Vagina (tissue), 2 donors: ENCODE measurements at regions not wholly inside any gene's neighbourhood (a gene's known extent, or its start where the extent isn't known, plus 50 kb on each side); places are given as distances from the start of the nearest gene placed in this dataset.

ENCODE experiments used
- DNase-seq, 2 donors: peaks; one replicate each; pipeline ENCODE4 v3.0.0-alpha.2; 2017; ENCODE audit errors: extremely low spot score in 2 of 2
- H3K27ac ChIP-seq: fragments of 200-600 bp; sonication (generic); one replicate; pipeline ENCODE4 v1.5.1; 2019
- H3K27me3 ChIP-seq: fragments of 200-600 bp; sonication (generic); one replicate; pipeline ENCODE4 v1.5.1; 2019
- H3K36me3 ChIP-seq, 2 donors: fragments of 200-600 bp; sonication (generic); one replicate each; pipeline ENCODE4 v1.5.1; 2017 to 2019
- H3K4me1 ChIP-seq: fragments of 200-600 bp; sonication (generic); one replicate; pipeline ENCODE4 v1.5.1; 2019
- H3K4me3 ChIP-seq, 2 donors: fragments of 200-600 bp; sonication (generic); 1 replicate in 1 of 2; 2 replicates in 1 of 2; pipeline ENCODE4 v1.5.1; 2016 to 2019
- H3K9me3 ChIP-seq: fragments of 200-600 bp; sonication (generic); one replicate; pipeline ENCODE4 v1.5.1; 2019
- POLR2A ChIP-seq, 2 donors: fragments of 450-650 bp; IDR thresholded peaks; one replicate each; pipeline ENCODE4 v1.6.1; 2017; ENCODE audit warnings: antibody characterized with exemption in 2 of 2, mild to moderate bottlenecking in 2 of 2, moderate library complexity in 2 of 2
- POLR2AphosphoS5 ChIP-seq, 2 donors: sonication (generic); formaldehyde crosslinking; IDR thresholded peaks; one replicate each; pipeline ENCODE4 v1.9.0; 2017; ENCODE audit warnings: antibody characterized with exemption in 2 of 2, mild to moderate bottlenecking in 2 of 2, low read depth in 1 of 2; ENCODE audit not compliant: insufficient read depth in 1 of 2
- intact Hi-C: fragments of 100-400 bp; cut with DNase I; formaldehyde crosslinking; loops from one replicate; pipeline ENCODE4 v1.15.1; 2023
- TF ChIP-seq, protein P1 (sequence below), 3 experiments: fragments of 450-650 bp in 2 of 3; fragments of 200-600 bp in 1 of 3; sonication (generic) in 1 of 3; IDR thresholded peaks; one replicate each; pipeline ENCODE4 v1.5.1; 2017 to 2019; ENCODE audit warnings: antibody characterized with exemption in 3 of 3, mild to moderate bottlenecking in 2 of 3, moderate library complexity in 2 of 3

DNA sequence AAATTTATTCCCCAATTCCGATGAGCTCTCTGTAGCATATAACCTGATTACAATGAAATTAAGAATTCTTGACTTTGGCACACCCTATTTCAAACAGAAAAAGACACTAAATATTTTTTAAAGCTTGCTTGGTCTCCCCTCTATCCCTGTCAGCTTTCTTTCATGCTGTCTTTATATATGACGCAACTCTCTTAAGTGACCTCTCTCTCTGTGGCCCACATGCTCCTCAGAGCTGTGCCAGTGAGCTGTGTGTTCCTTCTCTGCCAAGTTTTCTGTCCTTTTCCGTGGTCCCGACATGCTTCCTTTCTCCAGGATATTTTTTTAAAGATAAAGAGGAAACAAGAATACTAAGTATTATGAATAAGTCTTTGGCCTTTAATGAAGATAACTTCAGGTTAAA lies 484.0 kb downstream of the ETNK1 start:
- no peak for DNase-seq
- no peaks in the 10 kb centered on the region for H3K4me1 ChIP-seq
- no peaks in the 10 kb centered on the region for H3K27me3 ChIP-seq
- no peaks in the 10 kb centered on the region for H3K9me3 ChIP-seq
- no peak overlapping the region for H3K27ac ChIP-seq
- no peaks in the 10 kb centered on the region for H3K36me3 ChIP-seq
- TF ChIP-seq POLR2A (IDR thresholded peaks at IDR 0.05): no peak
- TF ChIP-seq POLR2AphosphoS5 (IDR thresholded peaks at IDR 0.05; ENCODE audit: insufficient read depth in 1 of 2, low read depth in 1 of 2): no peak
- TF ChIP-seq, protein P1, sequence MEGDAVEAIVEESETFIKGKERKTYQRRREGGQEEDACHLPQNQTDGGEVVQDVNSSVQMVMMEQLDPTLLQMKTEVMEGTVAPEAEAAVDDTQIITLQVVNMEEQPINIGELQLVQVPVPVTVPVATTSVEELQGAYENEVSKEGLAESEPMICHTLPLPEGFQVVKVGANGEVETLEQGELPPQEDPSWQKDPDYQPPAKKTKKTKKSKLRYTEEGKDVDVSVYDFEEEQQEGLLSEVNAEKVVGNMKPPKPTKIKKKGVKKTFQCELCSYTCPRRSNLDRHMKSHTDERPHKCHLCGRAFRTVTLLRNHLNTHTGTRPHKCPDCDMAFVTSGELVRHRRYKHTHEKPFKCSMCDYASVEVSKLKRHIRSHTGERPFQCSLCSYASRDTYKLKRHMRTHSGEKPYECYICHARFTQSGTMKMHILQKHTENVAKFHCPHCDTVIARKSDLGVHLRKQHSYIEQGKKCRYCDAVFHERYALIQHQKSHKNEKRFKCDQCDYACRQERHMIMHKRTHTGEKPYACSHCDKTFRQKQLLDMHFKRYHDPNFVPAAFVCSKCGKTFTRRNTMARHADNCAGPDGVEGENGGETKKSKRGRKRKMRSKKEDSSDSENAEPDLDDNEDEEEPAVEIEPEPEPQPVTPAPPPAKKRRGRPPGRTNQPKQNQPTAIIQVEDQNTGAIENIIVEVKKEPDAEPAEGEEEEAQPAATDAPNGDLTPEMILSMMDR (IDR thresholded peaks at IDR 0.05): no peak
- intact Hi-C loops: no loop called here
- H3K4me3 ChIP-seq: no peak overlapping the region

DNA sequence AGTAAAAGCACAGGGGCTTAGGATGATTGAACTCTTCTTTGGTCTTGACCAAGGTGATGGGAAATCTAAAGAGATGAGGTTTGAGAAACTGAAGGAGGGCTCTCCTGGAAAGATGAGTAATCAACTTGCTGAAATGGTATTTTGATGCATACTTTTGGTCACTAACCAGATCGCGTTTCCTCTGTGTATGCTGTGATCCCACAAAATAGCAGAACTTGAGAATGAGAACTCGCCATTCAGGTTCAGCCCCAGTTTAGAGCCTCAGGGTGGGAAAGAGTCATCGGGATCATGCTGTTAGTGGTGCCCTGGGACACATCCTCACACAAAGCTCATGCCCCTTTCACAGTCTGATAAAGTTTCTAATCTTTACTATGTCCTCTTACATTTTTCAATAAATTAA lies 488.8 kb downstream of the ETNK1 start:
- H3K27me3 ChIP-seq: no peaks in the 10 kb centered on the region
- no peak overlapping the region for H3K27ac ChIP-seq
- H3K9me3 ChIP-seq: no peaks in the 10 kb centered on the region
- intact Hi-C loops: no loop called here
- DNase-seq: no peak
- H3K4me1 ChIP-seq: no peaks in the 10 kb centered on the region
- TF ChIP-seq POLR2AphosphoS5 (IDR thresholded peaks at IDR 0.05; ENCODE audit: insufficient read depth in 1 of 2, low read depth in 1 of 2) (no peak), POLR2A (IDR thresholded peaks at IDR 0.05) (no peak)
- TF ChIP-seq, protein P1 (IDR thresholded peaks at IDR 0.05): no peak
- H3K4me3 ChIP-seq: no peak overlapping the region
- no peaks in the 10 kb centered on the region for H3K36me3 ChIP-seq

DNA sequence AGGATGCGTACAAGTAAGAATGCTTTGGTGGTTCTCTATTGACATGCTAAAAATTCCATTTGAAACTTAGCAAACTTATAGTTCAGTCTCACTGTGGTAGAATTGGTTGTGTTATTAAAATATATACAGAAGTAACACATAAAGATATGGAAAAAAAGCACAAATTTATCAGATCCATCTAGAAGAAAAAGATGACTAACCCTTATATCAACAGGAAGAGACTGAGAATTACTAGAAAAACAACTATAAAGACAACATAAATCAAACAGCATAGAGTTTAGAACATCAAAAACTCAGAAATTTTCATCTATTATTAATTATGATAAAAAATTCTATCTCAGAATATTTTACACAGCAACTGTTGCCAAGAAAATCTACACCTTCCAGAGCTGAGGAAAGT lies 491.0 kb downstream of the ETNK1 start:
- no peaks in the 10 kb centered on the region for H3K9me3 ChIP-seq
- TF ChIP-seq POLR2AphosphoS5 (IDR thresholded peaks at IDR 0.05; ENCODE audit: insufficient read depth in 1 of 2, low read depth in 1 of 2): no peak
- TF ChIP-seq, protein P1 (IDR thresholded peaks at IDR 0.05): no peak
- no peak for TF ChIP-seq POLR2A (IDR thresholded peaks at IDR 0.05)
- intact Hi-C loops: no loop called here
- DNase-seq: no peak
- H3K27ac ChIP-seq: no peak overlapping the region
- H3K4me3 ChIP-seq: no peak overlapping the region
- no peaks in the 10 kb centered on the region for H3K36me3 ChIP-seq
- H3K4me1 ChIP-seq: no peaks in the 10 kb centered on the region
- no peaks in the 10 kb centered on the region for H3K27me3 ChIP-seq

DNA sequence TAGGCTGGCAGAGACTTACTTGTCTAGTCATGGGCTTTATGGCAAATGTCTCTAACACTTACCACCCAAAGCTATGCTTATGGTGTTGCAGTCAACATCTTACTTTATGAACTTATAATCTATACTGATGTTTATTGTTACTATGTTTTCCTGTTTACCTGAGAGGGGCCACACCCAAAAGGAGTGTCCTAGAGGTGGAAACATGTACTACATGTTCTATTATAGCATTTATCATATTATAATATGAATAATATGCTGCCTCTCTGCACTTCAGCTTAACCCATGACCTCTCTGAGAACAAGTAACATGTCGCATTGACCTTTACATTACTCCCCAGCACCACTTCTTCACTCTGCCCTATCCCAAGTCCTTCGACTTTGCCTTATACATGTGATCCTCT lies 501.8 kb downstream of the ETNK1 start:
- Histone ChIP-seq H3K36me3 (no peaks in the 10 kb centered on the region), H3K27ac (no peak overlapping the region), H3K4me1 (no peaks in the 10 kb centered on the region), H3K4me3 (no peak overlapping the region), H3K9me3 (no peaks in the 10 kb centered on the region), H3K27me3 (no peaks in the 10 kb centered on the region)
- intact Hi-C loops: no loop called here
- DNase-seq: no peak
- TF ChIP-seq POLR2AphosphoS5 (IDR thresholded peaks at IDR 0.05; ENCODE audit: insufficient read depth in 1 of 2, low read depth in 1 of 2) (no peak), POLR2A (IDR thresholded peaks at IDR 0.05) (no peak)
- TF ChIP-seq, protein P1 (IDR thresholded peaks at IDR 0.05): no peak

DNA sequence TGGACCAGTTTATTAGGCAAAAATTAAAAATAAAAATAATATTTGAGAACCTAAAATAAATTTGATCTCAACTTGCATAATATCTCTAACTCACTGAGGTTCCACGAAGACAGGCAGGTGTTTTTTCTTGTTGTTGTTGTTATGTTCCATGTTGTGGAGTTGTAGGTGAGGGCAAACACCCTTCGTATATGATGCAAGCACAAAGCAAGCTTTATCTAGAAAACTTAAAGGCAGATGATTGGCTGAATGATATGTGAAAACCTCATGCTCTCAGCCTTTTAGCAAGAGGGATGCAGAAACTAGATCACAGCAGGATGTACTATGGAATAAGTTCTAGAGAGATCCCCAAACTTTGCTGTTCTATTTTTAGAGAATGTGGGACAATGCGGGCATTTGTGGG lies 502.7 kb downstream of the ETNK1 start:
- Histone ChIP-seq H3K4me1 (no peaks in the 10 kb centered on the region), H3K27me3 (no peaks in the 10 kb centered on the region), H3K9me3 (no peaks in the 10 kb centered on the region), H3K27ac (no peak overlapping the region), H3K36me3 (no peaks in the 10 kb centered on the region), H3K4me3 (no peak overlapping the region)
- DNase-seq: no peak
- intact Hi-C loops: no loop called here
- TF ChIP-seq POLR2A (IDR thresholded peaks at IDR 0.05) (no peak), POLR2AphosphoS5 (IDR thresholded peaks at IDR 0.05; ENCODE audit: insufficient read depth in 1 of 2, low read depth in 1 of 2) (no peak)
- TF ChIP-seq, protein P1 (IDR thresholded peaks at IDR 0.05): no peak
